HG03175 (cell line): ENCODE measurements at regions not wholly inside any gene's neighbourhood (a gene's known extent, or its start where the extent isn't known, plus 50 kb on each side); places are given as distances from the start of the nearest gene placed in this dataset.

ENCODE experiments used
- ATAC-seq: cut with Tn5 transposase; IDR thresholded peaks from one replicate; pipeline ENCODE4 v1.9.1; 2021; ENCODE audit warnings: mild to moderate bottlenecking, moderate library complexity; ENCODE audit not compliant: unreplicated experiment

DNA sequence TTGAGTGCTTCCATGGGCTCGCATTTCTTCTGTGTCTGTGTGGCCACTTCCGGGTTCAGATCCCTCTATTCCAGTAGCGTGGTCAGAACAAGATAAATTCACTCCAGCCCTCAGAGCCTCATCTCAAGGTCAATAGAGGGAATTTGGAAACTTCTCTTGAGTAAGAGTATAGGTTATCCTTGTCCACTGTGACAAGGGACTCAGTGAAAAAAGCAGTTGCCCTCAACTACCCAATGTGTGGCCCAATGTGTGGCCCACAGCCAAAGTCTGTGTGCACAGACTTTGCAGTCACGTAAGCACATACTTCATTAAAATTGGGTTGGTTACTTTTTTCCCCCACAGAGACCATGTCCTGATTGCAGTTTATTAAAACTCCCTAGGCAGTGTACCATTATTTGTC, 305.6 kb upstream of the SEMA6D start:
- no peak for ATAC-seq

DNA sequence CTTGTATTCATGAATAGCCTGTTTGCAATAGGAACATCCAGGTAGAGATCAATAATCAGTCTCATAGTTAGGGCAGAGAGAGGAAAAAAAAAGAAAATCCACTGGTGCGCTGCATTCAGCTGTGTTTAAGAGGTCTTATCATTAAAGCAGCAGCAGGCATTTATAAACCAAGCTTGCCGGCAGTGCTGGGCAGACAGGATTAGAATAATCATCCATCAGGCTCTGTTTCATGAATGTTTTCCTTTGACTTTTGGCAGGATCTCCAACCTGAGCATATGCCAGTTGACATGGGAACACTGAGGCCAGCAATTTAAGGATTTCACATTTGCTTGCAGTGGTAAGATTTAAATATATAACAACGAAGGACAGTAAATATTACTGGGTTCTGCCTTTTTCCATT, 305.2 kb upstream of the SEMA6D start:
- no peak for ATAC-seq

DNA sequence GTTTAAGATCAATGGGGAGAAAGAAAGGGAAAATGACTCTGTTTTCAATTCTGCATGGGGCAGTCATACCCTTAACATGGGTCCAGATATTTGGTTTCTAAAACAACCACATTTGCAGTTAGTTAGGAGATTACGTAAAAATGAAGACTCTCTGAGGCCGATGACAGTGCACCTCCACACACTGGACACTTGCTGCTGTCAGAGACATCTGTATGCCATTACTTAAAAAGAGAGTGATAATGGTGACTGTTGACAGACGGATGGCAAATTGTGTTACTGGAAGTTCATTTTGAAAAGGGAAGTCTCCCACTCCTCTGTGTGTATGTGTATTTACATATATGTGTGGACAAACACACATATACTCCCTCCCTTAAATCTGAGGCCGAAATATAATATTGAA, 304.5 kb upstream of the SEMA6D start:
- no peak for ATAC-seq

DNA sequence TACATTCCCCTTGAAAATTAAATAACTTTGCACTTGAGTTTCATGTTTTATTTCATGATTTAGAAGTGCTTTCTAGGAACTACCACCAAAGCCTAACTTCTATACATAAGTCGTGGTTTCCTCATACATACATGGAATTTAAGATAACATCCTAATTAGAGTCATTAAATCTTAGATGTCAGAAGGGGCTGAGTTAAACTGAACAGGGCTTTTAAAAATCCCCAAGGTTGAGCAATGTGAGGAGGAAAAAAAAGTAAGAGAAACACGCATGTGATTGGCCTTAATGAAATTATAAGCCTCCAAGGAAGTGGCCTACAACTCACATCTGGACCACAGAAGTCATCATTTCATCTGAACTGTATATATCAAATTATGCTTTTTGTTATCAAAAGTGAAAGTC, 303.1 kb upstream of the SEMA6D start:
- ATAC-seq, result no peak

DNA sequence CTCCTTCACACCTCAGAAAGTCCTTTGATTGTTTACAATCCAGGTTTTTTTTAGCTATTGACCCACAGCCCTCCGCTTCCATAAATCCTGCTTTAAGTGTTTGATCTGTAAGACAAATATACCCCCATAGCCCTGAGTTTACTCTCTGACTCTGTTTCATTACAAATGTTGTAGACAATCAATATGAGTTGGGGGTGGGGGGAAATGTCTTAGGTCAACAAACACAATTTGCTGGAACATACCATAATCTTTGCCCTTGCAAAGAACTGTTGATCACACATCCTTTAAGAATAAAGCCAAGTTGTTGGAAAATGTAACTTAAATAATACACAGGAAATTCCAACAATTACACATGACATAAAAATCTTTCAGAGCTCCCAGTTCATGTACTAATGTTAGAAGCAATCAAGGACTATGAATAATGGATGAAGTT, 301.8 kb upstream of the SEMA6D start:
- ATAC-seq, result no peak

DNA sequence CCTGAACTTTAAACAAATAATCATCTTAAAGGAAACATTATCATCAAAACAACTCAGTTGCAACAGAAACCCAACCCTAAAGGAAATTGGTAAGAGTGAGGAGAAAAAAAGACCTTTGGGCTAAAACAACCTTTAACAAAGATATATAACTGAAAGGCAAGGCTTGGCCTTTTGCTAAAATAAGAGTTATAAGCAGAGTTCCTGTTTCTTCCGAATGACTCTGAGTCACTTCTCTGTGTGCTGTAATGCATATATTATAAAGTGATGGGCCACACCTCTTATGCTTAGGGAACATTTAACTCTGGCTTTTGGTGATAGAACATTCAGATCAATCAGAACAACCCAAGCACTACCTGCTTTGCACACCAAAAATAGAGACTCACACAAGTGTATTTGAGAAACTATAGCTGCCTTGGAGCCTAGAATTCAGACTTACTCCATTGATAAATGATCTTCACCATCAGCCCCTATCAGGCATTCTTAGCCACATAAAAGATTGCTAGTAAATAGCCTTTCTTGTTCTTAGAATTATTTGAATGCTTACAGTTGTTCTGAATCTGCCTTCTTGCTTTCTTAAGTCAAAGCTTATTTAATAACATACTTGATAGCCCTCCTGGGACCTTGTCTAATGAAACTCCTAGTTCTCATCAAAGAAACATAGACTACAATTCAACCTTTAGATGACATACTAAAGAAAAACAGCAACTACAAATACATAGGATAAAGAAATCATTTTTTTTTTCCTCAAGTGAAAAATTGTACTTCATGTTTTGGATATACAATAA, 294.2 kb upstream of the SEMA6D start:
- ATAC-seq, result no peak

DNA sequence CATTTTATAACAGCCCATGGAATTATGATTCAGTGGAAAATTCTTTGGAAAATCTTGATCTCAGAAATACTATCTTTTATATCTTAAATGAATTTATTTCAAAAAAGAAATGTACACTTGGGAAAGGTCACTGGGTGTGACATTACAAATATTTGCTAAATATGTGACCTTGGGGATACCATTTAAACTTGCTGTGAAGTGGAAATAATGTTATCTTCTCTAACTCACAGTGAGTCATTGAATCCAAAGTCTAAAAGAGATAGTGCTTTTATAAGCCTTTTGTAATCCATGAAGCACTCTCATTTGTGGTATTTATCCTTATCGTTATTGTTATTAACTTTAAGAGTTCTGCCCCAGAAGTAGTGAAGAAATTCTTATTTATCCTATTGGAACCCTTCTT, 289.8 kb upstream of the SEMA6D start:
- ATAC-seq, result no peak

DNA sequence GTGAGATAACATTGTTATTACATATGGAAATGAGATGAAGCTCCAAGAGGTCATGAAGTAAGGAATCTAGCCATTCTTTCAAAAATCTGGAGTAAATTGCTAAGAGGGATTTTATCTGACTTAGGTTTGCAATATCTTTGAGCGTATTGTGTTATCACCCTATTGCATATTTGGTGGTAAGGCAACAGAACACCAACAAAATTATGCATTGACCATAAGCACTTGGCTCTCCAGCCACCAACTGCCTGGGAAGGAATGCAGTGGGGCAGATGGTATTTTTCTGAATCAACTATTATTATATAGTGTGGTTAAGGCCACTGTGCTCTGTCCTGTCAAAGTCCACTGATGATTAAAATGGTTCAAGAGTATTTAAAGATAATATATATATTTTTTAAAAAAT, 287.9 kb upstream of the SEMA6D start:
- ATAC-seq, result no peak

DNA sequence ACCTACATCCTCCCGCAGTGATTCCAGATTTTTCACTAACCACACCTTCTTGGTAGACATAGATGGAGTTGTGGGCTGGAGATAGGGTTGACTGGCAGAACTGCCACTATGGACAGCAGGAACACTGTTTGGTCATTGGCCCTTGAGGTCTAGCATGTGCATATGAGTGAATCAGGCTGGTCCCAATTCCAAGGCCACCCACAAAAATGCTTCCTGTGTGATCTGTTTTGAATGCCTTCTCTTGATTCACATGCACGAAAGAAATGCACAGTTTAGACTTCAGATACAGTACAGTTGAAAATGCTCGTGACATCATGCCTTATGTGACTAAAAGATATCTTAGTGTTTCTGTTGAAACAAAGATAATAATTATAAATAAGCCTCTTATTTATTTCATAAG, 285.8 kb upstream of the SEMA6D start:
- no peak for ATAC-seq

DNA sequence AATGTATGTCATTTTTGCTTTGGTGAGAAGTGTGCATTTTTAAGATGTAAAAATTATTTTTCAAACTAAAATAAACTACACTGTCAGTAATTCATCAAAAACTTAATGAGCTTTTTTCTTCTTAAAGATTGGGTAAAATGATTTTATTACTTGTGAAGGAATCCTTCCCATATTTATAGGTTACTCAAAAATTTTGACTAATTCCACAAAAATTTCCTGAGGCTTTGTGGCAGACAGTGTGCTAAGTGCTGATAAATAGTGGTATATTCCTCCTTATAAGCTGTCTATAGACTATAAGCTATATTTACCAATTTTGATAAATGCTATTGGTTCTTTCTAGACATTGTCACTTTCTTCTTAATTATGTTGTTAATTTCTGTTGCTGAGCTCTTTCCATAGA, 284.5 kb upstream of the SEMA6D start:
- ATAC-seq, result no peak

DNA sequence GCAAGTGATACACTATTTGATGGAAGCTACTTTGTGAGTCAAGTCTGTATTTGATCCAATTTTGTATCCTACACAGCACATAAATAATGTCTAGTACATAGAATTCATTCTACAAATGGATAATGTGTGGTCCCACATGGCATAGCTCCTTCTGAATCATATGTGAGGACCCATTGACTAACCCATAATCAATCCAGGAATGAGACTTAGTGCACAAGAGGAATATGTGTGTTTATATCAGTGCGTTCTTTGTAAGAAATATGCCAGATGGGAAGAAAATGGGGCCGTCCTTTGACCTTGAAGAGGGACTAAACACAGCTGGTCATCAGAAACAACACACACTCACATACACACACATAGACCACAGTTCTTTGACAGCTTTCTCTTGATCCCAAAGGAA, 282.7 kb upstream of the SEMA6D start:
- no peak for ATAC-seq

DNA sequence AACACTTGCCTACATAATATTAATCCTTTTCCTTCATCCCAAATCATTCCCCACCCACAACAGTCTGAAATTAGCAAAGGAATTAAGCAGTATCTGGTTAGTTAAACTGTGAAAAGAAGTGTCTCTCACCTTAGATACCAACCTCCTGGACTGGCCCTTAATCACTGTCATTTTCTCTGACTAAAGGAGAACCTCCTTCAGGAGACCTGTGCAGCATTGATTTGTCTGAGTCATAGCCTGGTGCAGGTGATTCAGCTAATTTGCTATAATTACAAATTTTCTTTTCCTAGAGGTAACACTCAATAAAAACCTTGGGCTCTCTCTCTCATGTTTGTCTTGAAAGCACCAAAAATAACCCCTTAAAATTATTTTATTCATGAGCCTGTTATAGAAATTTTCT, 279.8 kb upstream of the SEMA6D start:
- ATAC-seq, result no peak

DNA sequence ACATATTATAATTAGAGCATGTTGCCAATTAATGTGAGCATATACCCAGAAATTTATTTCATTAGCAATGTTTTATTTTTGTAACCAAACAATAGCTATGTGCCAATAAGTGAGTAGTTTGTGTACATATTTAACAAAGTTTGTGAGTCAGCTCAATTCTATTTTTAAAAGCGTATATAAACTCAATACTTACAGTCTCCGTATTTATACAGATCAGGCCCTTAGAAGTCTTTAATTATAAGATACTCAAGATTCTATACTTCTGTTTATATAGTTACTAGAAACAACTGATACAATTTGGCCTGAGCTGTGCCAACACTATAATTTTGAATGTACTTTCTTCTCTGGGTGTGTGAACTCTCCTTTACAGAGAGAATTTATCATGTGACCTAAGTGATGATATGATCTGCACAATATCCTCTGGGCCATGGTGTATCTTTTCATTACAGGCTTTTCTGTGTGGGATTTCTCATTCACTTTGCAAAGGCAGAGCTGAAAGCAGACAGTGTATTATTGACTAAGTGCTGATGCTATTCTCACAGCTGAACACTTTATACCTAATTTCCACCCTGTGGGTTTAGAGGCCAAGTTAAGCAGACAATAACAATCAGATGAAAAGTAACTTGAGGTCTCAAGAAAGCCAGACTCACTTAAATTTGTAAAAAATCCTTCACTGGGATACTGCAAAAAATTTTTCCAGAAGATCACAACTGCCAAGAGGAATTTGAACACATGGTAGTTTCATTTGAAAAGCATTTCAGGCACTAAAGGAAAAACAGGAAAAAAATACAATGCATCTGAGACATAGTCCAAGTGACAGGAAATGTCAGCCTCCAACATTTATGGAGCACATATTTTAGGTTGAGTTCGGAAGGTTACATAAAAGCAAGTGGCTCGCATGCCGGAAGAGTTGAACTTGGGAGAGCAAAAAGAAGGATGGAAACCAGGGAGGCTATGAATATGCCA, 277.9 kb upstream of the SEMA6D start:
- ATAC-seq, result no peak

DNA sequence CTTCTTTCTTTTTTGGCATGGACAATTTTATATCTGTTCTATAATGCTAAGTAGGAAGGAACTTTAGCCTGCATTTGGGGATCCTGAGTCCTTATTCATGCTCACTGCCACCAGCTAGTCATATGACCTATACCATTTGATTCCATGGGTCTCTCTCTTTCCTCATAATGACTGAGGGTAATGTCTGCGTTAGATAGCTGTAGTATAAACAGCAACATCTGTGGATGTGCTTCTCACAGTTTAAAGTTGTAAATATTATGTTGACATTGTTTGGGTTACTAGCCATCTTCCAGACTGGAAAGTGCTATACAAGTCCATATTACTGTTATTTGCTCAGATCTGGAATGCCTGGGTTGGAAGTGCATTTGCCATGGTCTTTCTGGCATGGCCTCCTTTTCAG, 274.9 kb upstream of the SEMA6D start:
- ATAC-seq, result no peak

DNA sequence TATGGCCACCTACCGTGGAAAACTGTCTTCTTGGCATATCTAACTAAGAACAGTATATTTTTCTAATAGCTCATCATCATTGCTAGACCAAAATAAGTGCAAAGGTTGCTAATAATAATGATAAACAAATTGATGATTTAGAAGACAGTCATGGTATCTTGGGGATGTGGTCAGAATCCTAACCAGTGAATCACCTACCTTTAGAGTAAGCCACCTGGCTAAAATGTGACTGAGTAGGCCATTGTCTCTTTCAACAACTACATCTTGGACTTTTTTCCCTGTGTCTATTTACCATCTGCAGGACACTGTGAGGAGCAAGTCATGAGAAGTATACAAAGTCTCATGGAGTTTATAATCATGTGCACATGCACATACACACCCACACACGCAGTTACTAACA, 273.5 kb upstream of the SEMA6D start:
- ATAC-seq, result no peak

DNA sequence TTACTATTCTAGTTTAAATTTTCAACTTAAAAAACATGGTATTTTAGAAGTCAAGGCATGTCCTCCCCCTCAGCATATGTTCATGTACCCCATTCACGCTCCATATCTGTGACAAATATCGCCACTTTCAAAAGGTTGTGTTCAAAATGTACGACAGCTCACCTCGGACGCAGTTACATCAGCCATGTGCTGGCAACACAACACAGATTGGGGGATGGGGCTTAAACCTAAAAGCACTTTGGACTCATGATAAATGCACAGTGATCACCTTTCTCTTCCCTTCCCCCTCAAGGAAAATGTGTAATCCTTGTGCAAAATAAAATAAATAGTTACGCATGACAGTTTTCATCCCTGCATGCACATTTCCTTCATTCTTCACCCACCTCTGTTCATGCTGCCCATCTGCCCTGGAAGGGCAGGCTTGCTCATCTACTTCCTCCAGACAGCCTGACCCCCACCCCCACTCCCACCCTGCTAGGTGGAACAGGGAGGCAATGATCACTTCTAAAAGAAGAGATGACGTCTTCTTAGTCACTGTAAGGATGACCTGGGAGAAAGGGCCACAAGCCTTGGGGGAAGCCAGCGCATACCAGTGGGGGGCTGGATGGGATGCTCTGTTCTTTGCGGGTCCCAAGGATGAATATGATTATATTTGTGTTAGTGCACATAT, 271.4 kb upstream of the SEMA6D start:
- ATAC-seq, result no peak

DNA sequence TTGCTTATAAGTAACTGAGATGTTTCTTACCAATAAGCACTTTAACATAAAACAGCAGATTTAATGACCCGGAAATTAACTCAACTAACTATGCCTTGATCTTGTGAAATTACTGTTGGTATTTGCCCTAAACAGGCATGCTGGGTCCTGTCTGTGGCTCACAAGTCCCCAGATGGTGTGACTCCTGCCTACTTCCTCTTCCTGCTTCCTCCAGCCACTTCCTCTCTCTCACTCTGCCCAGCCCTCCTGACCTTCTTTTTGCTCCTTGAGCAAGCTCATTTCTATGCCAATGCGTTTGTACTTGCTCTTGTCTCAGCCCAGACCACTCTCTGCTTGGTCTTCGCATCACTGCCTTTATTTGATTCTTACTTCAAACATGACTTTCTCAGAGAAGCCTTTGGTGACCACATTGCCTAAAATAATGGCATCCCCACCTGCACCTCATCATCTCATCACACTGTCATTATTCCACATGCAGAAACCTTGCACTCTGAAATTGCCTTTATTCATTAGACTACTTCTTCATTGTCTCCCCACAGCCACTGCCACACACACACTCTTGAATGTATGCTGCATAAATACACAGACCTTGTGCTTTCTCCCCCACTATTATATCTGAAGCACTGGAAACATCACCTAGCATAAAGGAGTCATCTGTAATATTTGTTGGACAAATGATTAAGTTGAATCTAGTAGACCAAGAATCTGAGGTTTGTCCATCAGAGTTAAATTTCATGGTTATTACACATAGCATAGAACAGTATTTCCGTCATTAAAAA, 256.3 kb upstream of the SEMA6D start:
- no peak for ATAC-seq

DNA sequence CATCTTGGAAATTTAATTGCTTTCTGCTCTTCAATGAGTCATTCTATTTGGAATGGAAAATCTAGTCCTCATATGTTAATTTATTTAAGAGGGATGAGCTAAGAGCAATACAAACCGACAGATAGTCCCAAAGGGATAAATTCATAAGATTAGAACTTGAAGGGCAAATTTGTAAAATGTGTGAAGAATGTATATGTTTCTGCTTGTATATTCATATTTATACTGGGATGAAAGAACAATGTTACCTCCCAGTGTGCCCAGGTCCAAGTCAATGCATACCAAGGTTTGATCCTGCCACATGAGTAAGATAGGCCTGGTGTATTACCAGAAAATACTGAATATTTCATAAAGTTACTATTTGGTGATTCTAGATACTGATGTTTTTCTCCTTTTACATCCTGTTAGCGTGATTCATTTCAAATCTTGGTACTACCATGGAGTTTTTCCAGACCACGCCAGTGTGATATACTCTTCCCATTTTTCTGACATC, 255.6 kb upstream of the SEMA6D start:
- ATAC-seq, result no peak

DNA sequence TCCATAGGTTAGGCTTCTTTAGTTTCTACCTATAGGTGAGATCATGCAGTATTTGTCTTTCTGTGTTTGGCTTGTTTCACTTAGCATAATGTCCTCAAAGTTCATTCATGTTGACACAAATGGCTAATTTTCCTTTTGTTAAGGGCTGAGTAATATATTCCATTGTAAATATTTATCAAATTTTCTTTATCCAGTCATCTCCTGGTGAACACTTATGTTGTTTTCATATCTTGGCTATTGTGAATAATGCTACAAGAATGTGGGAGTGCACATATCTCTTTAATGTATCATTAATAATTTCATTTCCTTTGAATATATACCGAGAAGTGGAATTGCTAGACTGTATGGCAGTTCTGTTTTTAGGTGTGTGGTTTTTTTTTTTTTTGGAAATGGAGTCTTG, 250.9 kb upstream of the SEMA6D start:
- ATAC-seq, result no peak

DNA sequence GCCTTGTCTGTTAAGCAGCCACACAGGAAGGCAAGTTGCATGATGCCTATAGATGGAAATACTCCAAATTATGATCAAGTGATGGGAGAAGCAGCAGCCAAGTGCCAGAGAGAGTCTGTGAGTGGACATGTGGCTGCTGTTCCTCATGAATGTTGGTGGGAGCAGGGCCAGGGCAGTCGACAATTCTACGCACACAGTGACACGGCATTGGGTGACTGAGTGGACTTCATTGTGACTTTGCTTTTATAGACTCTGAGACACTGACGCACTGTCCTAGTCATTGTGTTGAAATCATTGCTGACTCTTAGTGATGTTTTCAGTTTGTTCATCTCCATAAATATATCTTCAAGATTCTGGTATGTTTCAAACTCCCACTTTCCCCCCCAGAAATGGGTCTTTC, 246.3 kb upstream of the SEMA6D start:
- no peak for ATAC-seq
